NCI-H82 treated with DMSO at 0.1 percent for 48 hours (cell line): ENCODE measurements at regions not wholly inside any gene's neighbourhood (a gene's known extent, or its start where the extent isn't known, plus 50 kb on each side); places are given as distances from the start of the nearest gene placed in this dataset.
"Not testable (repeated sequence)": the region's sequence is repeated elsewhere in the genome, so short reads cannot be mapped to it uniquely, and the experiment has no call there.

Experiments used
- DNase-seq: peaks from one replicate; lab custom pipeline; 2025; ENCODE audit not compliant: unreplicated experiment; lab: John Stamatoyannopoulos, UW

GRCh38 chr12:34097213-34097612 is 74.9 kb downstream of the ALG10 start:
- DNase-seq = no peak

- DNase-seq = no peak
These were observed 83.2 kb downstream of the ALG10 start for GRCh38 chr12:34105392-34105933.

- DNase-seq = no peak
These were observed 83.9 kb downstream of the ALG10 start for GRCh38 chr12:34106172-34106571.

- no peak for DNase-seq
These were observed 84.7 kb downstream of the ALG10 start for GRCh38 chr12:34107016-34107415.

- DNase-seq = no peak
These were observed 85.6 kb downstream of the ALG10 start for GRCh38 chr12:34107781-34108404.

GRCh38 chr12:34108405-34108803 is 86.1 kb downstream of the ALG10 start:
- DNase-seq = no peak

GRCh38 chr12:34108967-34109366 is 86.7 kb downstream of the ALG10 start:
- DNase-seq = no peak

- no peak for DNase-seq
These were observed 87.1 kb downstream of the ALG10 start for GRCh38 chr12:34109390-34109789.

- not testable (repeated sequence) for DNase-seq
These were observed 87.7 kb downstream of the ALG10 start for GRCh38 chr12:34109909-34110531.

- no peak for DNase-seq
These were observed 97.1 kb downstream of the ALG10 start for GRCh38 chr12:34119366-34119765.

- DNase-seq = no peak
These were observed 99.1 kb downstream of the ALG10 start for GRCh38 chr12:34121360-34121759.

GRCh38 chr12:34123092-34123491 is 100.8 kb downstream of the ALG10 start:
- not testable (repeated sequence) for DNase-seq

- DNase-seq = no peak
These were observed 102.3 kb downstream of the ALG10 start for GRCh38 chr12:34124608-34125007.

GRCh38 chr12:34126239-34126641 is 103.9 kb downstream of the ALG10 start:
- DNase-seq = no peak

GRCh38 chr12:34126805-34127204 is 104.5 kb downstream of the ALG10 start:
- DNase-seq = no peak

- DNase-seq = not testable (repeated sequence)
These were observed 105.1 kb downstream of the ALG10 start for GRCh38 chr12:34127379-34127778.

GRCh38 chr12:34142430-34142829 is 120.1 kb downstream of the ALG10 start:
- DNase-seq = no peak

GRCh38 chr12:34151019-34151418 is 128.7 kb downstream of the ALG10 start:
- no peak for DNase-seq

- no peak for DNase-seq
These were observed 141.1 kb downstream of the ALG10 start for GRCh38 chr12:34163443-34163842.

GRCh38 chr12:34166427-34167060 is 144.2 kb downstream of the ALG10 start:
- DNase-seq = no peak

- not testable (repeated sequence) for DNase-seq
These were observed 146.2 kb downstream of the ALG10 start for GRCh38 chr12:34168507-34168906.

GRCh38 chr12:34186492-34186891 is 164.2 kb downstream of the ALG10 start:
- DNase-seq = no peak
